Fibroblast of villous mesenchyme (primary cell): ENCODE measurements at regions not wholly inside any gene's neighbourhood (a gene's known extent, or its start where the extent isn't known, plus 50 kb on each side); places are given as distances from the start of the nearest gene placed in this dataset.

Experiments
- DNase-seq: peaks from one replicate; pipeline ENCODE4 v3.0.0-alpha.2; 2010; ENCODE audit warnings: low read depth
- H3K4me3 ChIP-seq: 2 replicates; pipeline ENCODE4 v1.5.1; 2011; ENCODE audit warnings: low read depth, mild to moderate bottlenecking, low read length
- TF ChIP-seq, protein P1 (sequence below): IDR thresholded peaks from 2 replicates; pipeline ENCODE4 v1.5.1; 2012; ENCODE audit warnings: low read depth, mild to moderate bottlenecking, low read length; ENCODE audit not compliant: insufficient read depth

DNA sequence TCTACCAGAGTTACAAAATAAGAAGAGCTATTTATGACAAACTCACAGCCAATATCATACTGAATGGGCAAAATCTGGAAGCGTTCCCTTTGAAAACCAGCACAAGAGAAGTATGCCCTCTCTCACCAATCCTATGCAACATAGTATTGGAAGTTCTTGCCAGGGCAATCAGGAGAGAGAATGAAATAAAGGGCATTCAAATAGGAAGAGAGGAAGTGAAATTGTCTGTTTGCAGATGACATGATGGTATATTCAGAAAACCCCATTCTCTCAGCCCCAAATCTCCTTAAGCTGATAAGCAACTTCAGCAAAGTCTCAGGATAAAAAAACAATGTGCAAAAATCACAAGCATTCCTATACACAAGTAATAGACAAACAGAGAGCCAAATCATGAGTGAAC is 1169.5 kb downstream of the AMY1C start:
- TF ChIP-seq, protein P1, sequence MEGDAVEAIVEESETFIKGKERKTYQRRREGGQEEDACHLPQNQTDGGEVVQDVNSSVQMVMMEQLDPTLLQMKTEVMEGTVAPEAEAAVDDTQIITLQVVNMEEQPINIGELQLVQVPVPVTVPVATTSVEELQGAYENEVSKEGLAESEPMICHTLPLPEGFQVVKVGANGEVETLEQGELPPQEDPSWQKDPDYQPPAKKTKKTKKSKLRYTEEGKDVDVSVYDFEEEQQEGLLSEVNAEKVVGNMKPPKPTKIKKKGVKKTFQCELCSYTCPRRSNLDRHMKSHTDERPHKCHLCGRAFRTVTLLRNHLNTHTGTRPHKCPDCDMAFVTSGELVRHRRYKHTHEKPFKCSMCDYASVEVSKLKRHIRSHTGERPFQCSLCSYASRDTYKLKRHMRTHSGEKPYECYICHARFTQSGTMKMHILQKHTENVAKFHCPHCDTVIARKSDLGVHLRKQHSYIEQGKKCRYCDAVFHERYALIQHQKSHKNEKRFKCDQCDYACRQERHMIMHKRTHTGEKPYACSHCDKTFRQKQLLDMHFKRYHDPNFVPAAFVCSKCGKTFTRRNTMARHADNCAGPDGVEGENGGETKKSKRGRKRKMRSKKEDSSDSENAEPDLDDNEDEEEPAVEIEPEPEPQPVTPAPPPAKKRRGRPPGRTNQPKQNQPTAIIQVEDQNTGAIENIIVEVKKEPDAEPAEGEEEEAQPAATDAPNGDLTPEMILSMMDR = no peak
- no peak for DNase-seq
- H3K4me3 ChIP-seq = no peak overlapping the region

DNA sequence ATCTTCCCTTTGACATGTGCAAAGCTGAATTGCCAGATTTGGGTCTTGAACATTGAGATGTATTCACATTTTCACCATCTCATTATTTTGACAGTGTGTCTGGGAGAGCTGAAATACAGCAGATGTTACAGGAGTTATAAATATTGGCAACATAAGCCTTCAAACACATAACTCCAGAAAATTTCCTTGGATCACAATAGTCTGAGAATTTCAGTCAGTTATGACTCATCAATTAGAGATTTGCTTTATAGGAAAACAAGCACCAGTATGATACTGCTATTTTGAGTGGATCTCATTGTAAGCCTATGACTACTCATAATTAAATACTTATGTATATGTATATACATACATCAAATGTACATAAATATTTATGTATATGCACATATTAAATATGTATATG is 1171.8 kb downstream of the AMY1C start:
- TF ChIP-seq, protein P1 = no peak
- DNase-seq = peak; percentile 0

DNA sequence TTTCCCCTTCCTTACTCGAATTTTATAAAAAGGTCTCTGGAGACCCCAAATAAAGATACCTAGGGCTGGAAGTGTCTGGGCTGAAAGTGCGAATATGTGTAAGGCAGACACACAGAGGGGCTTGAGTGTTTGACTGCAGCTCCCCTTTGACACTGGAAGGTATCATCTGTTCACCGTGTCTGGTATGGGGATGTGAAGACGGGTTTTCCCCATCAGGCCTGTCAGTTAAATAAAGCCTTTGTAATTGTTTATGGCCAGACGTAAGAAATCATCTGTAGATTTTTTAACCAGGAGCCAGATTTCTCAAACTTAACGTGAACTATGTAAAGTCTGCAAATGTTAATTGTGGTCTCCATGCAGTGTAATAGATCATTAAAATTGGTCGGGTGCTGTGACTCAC is 1173.4 kb downstream of the AMY1C start:
- TF ChIP-seq, protein P1 = no peak
- no peak overlapping the region for H3K4me3 ChIP-seq
- no peak for DNase-seq

More for the DNA sequence above, 1171.8 kb downstream of the AMY1C start:
- H3K4me3 ChIP-seq = no peak overlapping the region

DNA sequence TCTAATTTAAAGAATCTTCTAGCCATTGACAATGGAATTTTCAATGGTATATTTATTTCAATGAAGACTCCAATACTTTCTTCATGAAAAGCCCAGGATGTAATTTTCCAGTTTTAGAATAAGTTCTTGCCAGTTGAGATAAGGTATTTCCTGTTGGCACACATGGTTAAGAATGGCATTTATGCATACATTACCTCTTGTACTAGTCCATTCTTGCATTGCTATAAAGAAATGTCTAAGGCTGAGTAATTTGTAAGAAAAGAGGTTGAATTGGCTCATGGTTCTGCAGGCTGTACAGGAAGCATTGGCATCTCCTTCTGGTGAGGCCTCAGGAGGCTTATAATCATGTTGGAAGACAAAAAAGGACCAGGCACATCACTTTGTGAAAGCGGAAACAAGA is 1179.6 kb downstream of the AMY1C start:
- no peak overlapping the region for H3K4me3 ChIP-seq
- TF ChIP-seq, protein P1 = no peak
- DNase-seq = no peak

DNA sequence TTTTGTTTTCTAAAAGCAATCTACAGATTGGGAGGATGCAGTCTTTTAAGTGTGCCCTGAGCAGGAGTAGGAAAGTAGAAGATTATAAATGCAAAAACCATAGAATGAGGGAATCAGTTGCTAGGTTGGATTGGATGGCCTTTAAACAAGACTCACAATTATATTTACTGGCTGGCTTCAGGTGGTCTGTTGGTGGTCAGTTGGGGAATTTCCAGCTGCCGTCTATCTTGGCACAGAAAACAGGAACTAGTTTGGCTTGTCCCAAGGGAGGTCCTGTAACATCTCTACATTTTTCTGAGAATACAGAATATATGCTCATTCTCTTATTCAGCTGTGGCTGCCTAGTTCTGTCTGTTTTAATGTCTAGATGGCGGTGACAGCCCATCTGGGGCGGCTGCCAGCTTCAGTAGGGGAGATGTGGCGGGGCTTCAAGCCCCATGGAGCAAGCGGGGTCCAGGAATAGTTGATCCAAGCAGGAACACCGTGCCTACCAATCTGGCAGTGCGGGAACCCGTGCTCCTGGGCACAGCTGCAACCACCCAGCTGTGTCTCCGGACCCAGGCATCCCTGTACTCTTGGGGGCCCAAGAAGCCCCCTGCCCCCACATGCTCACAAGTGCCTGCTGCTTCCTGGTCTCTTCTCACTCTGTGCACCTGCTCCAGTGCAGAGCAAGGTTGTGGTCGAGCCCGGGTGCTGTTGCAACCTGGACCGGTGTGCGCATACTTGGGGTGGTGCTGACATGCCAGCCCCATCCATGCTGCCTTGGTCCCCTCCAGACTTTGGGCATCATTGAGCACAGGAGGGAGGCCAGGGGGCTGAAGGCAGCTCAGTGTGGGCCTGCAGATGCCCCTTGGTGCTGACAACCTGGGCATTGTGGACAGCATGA is 1182.6 kb downstream of the AMY1C start:
- TF ChIP-seq, protein P1 = no peak
- no peak overlapping the region for H3K4me3 ChIP-seq
- DNase-seq = no peak

DNA sequence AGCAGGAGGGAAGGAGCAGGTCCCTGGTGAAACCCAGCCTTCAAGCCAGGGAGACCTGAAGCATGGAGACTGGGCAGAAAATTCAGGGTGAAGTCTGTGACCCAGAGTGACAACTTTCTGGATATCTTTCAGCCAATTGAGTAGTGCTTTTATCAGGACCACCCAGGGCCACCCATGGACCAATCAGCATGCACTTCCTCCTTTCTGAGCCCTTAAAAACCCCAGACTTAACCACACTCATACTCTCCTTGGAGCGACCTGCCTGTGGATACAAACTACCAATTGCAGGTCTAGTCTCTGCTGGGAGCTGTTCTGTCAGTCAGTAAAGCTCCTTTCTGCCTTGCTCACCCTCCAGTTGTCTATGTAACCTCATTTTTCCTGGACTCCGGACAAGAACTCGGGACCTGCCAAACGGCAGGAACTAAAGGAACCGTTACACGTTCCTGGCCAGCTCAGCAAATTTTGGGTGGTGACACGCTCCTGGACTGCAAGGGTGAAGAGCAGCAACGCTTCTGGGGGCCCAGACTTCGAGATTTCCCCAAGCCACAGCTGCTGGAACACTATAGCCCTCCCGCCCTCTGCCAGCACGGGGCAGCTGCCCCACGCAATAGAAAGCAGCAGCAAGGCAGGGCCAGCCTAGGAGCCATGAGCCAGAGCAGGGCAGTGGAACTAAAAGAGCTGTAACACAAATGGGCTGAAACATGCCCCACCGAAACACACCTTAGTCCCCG is 1183.4 kb downstream of the AMY1C start:
- no peak for DNase-seq
- no peak overlapping the region for H3K4me3 ChIP-seq
- TF ChIP-seq, protein P1 = no peak
